ENCODE measurements at regions not wholly inside any gene's neighbourhood (a gene's known extent, or its start where the extent isn't known, plus 50 kb on each side); places are given as distances from the start of the nearest gene placed in this dataset.
"Not testable (repeated sequence)": the region's sequence is repeated elsewhere in the genome, so short reads cannot be mapped to it uniquely, and the experiment has no call there.

DNA sequence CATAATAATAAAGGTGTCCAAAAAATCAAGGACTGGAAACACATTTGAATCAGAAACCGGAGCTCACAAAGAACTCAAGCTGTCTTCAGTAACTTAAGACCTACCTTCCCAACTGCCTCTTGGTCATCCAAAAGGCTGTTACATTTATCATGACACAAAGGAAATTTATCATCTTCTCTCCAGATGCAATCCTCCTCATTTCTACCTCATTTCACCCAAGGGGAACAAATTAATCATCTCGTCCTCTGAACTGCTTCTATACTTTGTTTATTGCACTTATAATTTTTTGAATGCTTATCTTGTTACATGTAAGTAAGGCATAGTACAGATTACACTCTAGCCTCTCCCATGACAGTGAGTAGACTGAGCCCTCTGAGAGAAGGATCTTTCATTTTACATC, 105.1 kb upstream of the RGPD4 start:
- Histone ChIP-seq H3K27me3 (ENCODE audit: insufficient read depth, poor library complexity, severe bottlenecking) (no peaks in the 10 kb centered on the region), H3K27ac (replicated peaks) (no peak overlapping the region), H3K4me3 (replicated peaks; ENCODE audit: insufficient read depth, low read length) (no peak overlapping the region)
- DNase-seq (ENCODE audit: low read depth in 1 of 2, low spot score in 1 of 2): no peak
- no peak for TF ChIP-seq GABPA (IDR thresholded peaks at IDR 0.05; ENCODE audit: low read depth)
- TF ChIP-seq POLR2AphosphoS5 (IDR thresholded peaks at IDR 0.05; ENCODE audit: low read depth): no peak
- no peak for TF ChIP-seq SPI1 (IDR thresholded peaks at IDR 0.05; ENCODE audit: borderline replicate concordance, low read depth)
- TF ChIP-seq, protein P1, sequence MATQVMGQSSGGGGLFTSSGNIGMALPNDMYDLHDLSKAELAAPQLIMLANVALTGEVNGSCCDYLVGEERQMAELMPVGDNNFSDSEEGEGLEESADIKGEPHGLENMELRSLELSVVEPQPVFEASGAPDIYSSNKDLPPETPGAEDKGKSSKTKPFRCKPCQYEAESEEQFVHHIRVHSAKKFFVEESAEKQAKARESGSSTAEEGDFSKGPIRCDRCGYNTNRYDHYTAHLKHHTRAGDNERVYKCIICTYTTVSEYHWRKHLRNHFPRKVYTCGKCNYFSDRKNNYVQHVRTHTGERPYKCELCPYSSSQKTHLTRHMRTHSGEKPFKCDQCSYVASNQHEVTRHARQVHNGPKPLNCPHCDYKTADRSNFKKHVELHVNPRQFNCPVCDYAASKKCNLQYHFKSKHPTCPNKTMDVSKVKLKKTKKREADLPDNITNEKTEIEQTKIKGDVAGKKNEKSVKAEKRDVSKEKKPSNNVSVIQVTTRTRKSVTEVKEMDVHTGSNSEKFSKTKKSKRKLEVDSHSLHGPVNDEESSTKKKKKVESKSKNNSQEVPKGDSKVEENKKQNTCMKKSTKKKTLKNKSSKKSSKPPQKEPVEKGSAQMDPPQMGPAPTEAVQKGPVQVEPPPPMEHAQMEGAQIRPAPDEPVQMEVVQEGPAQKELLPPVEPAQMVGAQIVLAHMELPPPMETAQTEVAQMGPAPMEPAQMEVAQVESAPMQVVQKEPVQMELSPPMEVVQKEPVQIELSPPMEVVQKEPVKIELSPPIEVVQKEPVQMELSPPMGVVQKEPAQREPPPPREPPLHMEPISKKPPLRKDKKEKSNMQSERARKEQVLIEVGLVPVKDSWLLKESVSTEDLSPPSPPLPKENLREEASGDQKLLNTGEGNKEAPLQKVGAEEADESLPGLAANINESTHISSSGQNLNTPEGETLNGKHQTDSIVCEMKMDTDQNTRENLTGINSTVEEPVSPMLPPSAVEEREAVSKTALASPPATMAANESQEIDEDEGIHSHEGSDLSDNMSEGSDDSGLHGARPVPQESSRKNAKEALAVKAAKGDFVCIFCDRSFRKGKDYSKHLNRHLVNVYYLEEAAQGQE (IDR thresholded peaks at IDR 0.05; ENCODE audit: insufficient replicate concordance, low read depth): no peak
- TF ChIP-seq, protein P2, sequence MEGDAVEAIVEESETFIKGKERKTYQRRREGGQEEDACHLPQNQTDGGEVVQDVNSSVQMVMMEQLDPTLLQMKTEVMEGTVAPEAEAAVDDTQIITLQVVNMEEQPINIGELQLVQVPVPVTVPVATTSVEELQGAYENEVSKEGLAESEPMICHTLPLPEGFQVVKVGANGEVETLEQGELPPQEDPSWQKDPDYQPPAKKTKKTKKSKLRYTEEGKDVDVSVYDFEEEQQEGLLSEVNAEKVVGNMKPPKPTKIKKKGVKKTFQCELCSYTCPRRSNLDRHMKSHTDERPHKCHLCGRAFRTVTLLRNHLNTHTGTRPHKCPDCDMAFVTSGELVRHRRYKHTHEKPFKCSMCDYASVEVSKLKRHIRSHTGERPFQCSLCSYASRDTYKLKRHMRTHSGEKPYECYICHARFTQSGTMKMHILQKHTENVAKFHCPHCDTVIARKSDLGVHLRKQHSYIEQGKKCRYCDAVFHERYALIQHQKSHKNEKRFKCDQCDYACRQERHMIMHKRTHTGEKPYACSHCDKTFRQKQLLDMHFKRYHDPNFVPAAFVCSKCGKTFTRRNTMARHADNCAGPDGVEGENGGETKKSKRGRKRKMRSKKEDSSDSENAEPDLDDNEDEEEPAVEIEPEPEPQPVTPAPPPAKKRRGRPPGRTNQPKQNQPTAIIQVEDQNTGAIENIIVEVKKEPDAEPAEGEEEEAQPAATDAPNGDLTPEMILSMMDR (IDR thresholded peaks at IDR 0.05; ENCODE audit: insufficient read depth, low read length): no peak

DNA sequence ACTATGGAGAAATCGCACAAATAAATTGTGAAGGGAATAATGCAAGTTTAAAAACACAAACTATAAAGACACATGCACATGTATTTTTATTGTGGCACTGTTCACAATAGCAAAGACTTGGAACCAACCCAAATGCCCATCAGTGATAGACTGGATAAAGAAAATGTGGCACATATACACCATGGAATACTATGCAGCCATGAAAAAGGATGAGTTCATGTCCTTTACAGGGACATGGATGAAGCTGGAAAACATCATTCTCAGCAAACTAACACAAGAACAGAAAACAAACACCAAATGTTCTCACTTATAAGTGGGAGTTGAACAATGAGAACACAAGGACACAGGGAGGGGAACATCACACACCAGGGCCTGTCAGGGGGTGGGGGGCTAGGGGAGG, 100.9 kb upstream of the RGPD4 start:
- H3K27me3 ChIP-seq (ENCODE audit: insufficient read depth, poor library complexity, severe bottlenecking); DNase-seq (ENCODE audit: low read depth in 1 of 2, low spot score in 1 of 2); H3K27ac ChIP-seq (replicated peaks); H3K4me3 ChIP-seq (replicated peaks; ENCODE audit: insufficient read depth, low read length): not testable (repeated sequence)

DNA sequence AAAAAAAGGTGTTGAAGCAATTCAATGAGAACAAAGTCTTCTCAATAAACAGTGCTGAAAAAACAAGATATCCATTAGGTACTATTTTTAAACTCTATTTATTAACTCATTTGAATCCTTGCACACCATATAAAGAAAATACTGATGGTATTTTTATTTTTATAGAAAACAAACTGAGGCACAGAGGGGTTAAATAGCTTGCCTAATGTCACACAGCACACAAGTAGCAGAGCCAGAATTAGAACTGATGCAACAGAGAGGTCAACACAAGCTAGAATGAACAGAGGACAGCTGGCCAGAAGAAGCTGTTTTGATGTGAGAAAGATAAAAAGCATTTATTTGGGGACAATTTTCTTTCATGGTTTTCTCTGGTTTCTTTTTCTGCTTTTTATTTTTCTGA, 99.4 kb upstream of the RGPD4 start:
- H3K4me3 ChIP-seq (replicated peaks; ENCODE audit: insufficient read depth, low read length): no peak overlapping the region
- TF ChIP-seq POLR2AphosphoS5 (IDR thresholded peaks at IDR 0.05; ENCODE audit: low read depth): no peak
- TF ChIP-seq GABPA (IDR thresholded peaks at IDR 0.05; ENCODE audit: low read depth): no peak
- no peak for TF ChIP-seq SPI1 (IDR thresholded peaks at IDR 0.05; ENCODE audit: borderline replicate concordance, low read depth)
- H3K27me3 ChIP-seq (ENCODE audit: insufficient read depth, poor library complexity, severe bottlenecking): no peaks in the 10 kb centered on the region
- no peak for DNase-seq (ENCODE audit: low read depth in 1 of 2, low spot score in 1 of 2)
- H3K27ac ChIP-seq (replicated peaks): no peak overlapping the region

DNA sequence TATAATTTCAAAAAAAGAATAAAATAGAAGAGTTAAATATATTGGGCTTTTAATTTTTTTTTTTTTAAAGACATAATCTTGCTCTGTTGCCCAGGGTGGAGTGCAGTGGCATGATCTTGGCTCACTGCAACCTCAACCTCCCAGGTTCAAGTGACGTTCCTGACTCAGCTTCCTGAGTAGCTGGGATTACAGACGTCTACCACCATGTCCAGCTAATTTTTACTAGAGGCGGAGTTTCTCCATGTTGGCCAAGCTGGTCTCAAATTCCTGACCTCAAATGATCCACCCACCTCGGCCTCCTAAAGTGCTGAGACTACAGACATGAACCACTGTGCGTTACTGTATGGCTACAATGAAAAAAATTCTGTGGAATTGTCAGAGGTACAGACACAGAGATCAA, 98.1 kb upstream of the RGPD4 start:
- TF ChIP-seq, protein P2 (IDR thresholded peaks at IDR 0.05; ENCODE audit: insufficient read depth, low read length): no peak
- TF ChIP-seq POLR2AphosphoS5 (IDR thresholded peaks at IDR 0.05; ENCODE audit: low read depth): no peak
- no peak for TF ChIP-seq SPI1 (IDR thresholded peaks at IDR 0.05; ENCODE audit: borderline replicate concordance, low read depth)
- TF ChIP-seq, protein P1 (IDR thresholded peaks at IDR 0.05; ENCODE audit: insufficient replicate concordance, low read depth): no peak
- no peak for TF ChIP-seq GABPA (IDR thresholded peaks at IDR 0.05; ENCODE audit: low read depth)
- DNase-seq (ENCODE audit: low read depth in 1 of 2, low spot score in 1 of 2): no peak
- H3K4me3 ChIP-seq (replicated peaks; ENCODE audit: insufficient read depth, low read length): no peak overlapping the region
- H3K27ac ChIP-seq (replicated peaks): no peak overlapping the region
- no peaks in the 10 kb centered on the region for H3K27me3 ChIP-seq (ENCODE audit: insufficient read depth, poor library complexity, severe bottlenecking)

DNA sequence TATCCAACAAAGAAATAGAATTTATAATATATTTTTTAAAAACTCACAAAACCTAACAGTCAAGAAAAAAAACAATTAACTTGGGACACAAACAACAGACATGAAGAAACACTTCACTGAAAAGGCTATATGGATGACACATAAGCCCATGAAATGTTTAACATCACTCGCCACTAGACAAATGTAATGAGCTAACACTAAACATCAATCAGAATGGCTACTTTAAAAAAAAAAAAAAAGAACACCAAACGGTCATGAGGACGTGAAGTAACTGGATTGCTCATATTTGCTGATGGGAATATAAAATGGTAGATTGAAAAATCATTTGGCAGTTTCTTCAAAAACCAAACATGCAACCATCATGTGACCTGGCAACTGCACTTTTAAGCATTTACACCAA, 97.3 kb upstream of the RGPD4 start:
- no peaks in the 10 kb centered on the region for H3K27me3 ChIP-seq (ENCODE audit: insufficient read depth, poor library complexity, severe bottlenecking)
- no peak overlapping the region for H3K4me3 ChIP-seq (replicated peaks; ENCODE audit: insufficient read depth, low read length)
- TF ChIP-seq GABPA (IDR thresholded peaks at IDR 0.05; ENCODE audit: low read depth) (no peak), SPI1 (IDR thresholded peaks at IDR 0.05; ENCODE audit: borderline replicate concordance, low read depth) (no peak), POLR2AphosphoS5 (IDR thresholded peaks at IDR 0.05; ENCODE audit: low read depth) (no peak)
- TF ChIP-seq, protein P1 (IDR thresholded peaks at IDR 0.05; ENCODE audit: insufficient replicate concordance, low read depth): no peak
- TF ChIP-seq, protein P2 (IDR thresholded peaks at IDR 0.05; ENCODE audit: insufficient read depth, low read length): no peak
- no peak overlapping the region for H3K27ac ChIP-seq (replicated peaks)
- DNase-seq (ENCODE audit: low read depth in 1 of 2, low spot score in 1 of 2): no peak

Data from HL-60 (cell line).